GM12875 (cell line): ENCODE measurements at regions not wholly inside any gene's neighbourhood (a gene's known extent, or its start where the extent isn't known, plus 50 kb on each side); places are given as distances from the start of the nearest gene placed in this dataset.

Experiments
- H3K4me3 ChIP-seq: one replicate; pipeline ENCODE4 v1.5.1; 2011; ENCODE audit warnings: low read depth, low read length, control low read depth
- CTCF ChIP-seq: IDR thresholded peaks from 2 replicates; pipeline ENCODE4 v1.5.1; 2011; ENCODE audit warnings: low read depth, mild to moderate bottlenecking, control low read depth, inconsistent platforms, low read length, moderate library complexity, borderline replicate concordance; ENCODE audit not compliant: insufficient read depth

- TF ChIP-seq CTCF = no peak
- no peak overlapping the region for H3K4me3 ChIP-seq
Observed at GRCh38 chr13:89763005-89763404, 1584.5 kb upstream of the MIR17HG start.

GRCh38 chr13:89783221-89783755 lies 1564.2 kb upstream of the MIR17HG start:
- no peak for TF ChIP-seq CTCF
- no peak overlapping the region for H3K4me3 ChIP-seq

GRCh38 chr13:89784161-89784809 lies 1563.2 kb upstream of the MIR17HG start:
- no peak for TF ChIP-seq CTCF
- no peak overlapping the region for H3K4me3 ChIP-seq

- no peak overlapping the region for H3K4me3 ChIP-seq
- no peak for TF ChIP-seq CTCF
Observed at GRCh38 chr13:89786531-89786930, 1561.0 kb upstream of the MIR17HG start.

- H3K4me3 ChIP-seq = no peak overlapping the region
- no peak for TF ChIP-seq CTCF
Observed at GRCh38 chr13:89790696-89791095, 1556.8 kb upstream of the MIR17HG start.

GRCh38 chr13:89791971-89792630 lies 1555.4 kb upstream of the MIR17HG start:
- H3K4me3 ChIP-seq = no peak overlapping the region
- TF ChIP-seq CTCF = no peak

- H3K4me3 ChIP-seq = no peak overlapping the region
- TF ChIP-seq CTCF = no peak
Observed at GRCh38 chr13:89796196-89796595, 1551.3 kb upstream of the MIR17HG start.
